ENCODE measurements at regions not wholly inside any gene's neighbourhood (a gene's known extent, or its start where the extent isn't known, plus 50 kb on each side); places are given as distances from the start of the nearest gene placed in this dataset.
"Not testable (repeated sequence)": the region's sequence is repeated elsewhere in the genome, so short reads cannot be mapped to it uniquely, and the experiment has no call there.

GRCh38 chr11:16503891-16504290 lies 147.5 kb upstream of the SOX6 start:
- not testable (repeated sequence) for ATAC-seq (ENCODE audit: low read depth in 2 of 2); H3K27ac Mint-ChIP-seq; H3K4me1 Mint-ChIP-seq; H3K4me3 Mint-ChIP-seq; H3K36me3 Mint-ChIP-seq; DNase-seq; H3K27me3 Mint-ChIP-seq
- peaks cover 13 to 45% (median 24%) of the 10 kb centered on the region in 7 donors for H3K9me3 Mint-ChIP-seq

GRCh38 chr11:16494918-16495691 lies 138.8 kb upstream of the SOX6 start:
- peaks cover 0 to 18% (median 10%) of the 10 kb centered on the region in 7 donors for H3K9me3 Mint-ChIP-seq
- H3K4me3 Mint-ChIP-seq, result no peak overlapping the region

GRCh38 chr11:16484434-16484833 lies 128.1 kb upstream of the SOX6 start:
- H3K9me3 Mint-ChIP-seq, result peaks cover 0 to 7% (median 0%) of the 10 kb centered on the region in 7 donors
- H3K36me3 Mint-ChIP-seq, result no peaks in the 10 kb centered on the region
- peak overlapping the region in 1 of 6 donors; percentile 33 for H3K27ac Mint-ChIP-seq
- DNase-seq (no peak), ATAC-seq (ENCODE audit: low read depth in 2 of 2) (no peak)
- no peak overlapping the region for H3K4me3 Mint-ChIP-seq
- H3K27me3 Mint-ChIP-seq, result no peaks in the 10 kb centered on the region
- no peaks in the 10 kb centered on the region for H3K4me1 Mint-ChIP-seq

More at GRCh38 chr11:16494918-16495691, 138.8 kb upstream of the SOX6 start:
- Mint-ChIP-seq H3K36me3 (no peaks in the 10 kb centered on the region), H3K27me3 (no peaks in the 10 kb centered on the region), H3K27ac (no peak overlapping the region), H3K4me1 (no peaks in the 10 kb centered on the region)
- ATAC-seq (ENCODE audit: low read depth in 2 of 2), result no peak
- no peak for DNase-seq

- no peaks in the 10 kb centered on the region for H3K4me1 Mint-ChIP-seq
- no peak overlapping the region for H3K27ac Mint-ChIP-seq
- no peaks in the 10 kb centered on the region for H3K36me3 Mint-ChIP-seq
- H3K27me3 Mint-ChIP-seq, result no peaks in the 10 kb centered on the region
- no peaks in the 10 kb centered on the region for H3K9me3 Mint-ChIP-seq
- no peak overlapping the region for H3K4me3 Mint-ChIP-seq
- no peak for ATAC-seq (ENCODE audit: low read depth in 2 of 2)
- no peak for DNase-seq
Measured at GRCh38 chr11:16474659-16475058, 118.3 kb upstream of the SOX6 start.

GRCh38 chr11:16469968-16470367 lies 113.6 kb upstream of the SOX6 start:
- no peaks in the 10 kb centered on the region for H3K4me1 Mint-ChIP-seq
- no peak for ATAC-seq (ENCODE audit: low read depth in 2 of 2)
- no peaks in the 10 kb centered on the region for H3K36me3 Mint-ChIP-seq
- H3K27me3 Mint-ChIP-seq, result no peaks in the 10 kb centered on the region
- peaks cover 0 to 5% (median 3%) of the 10 kb centered on the region in 7 donors for H3K9me3 Mint-ChIP-seq
- no peak for DNase-seq
- no peak overlapping the region for H3K27ac Mint-ChIP-seq
- H3K4me3 Mint-ChIP-seq, result no peak overlapping the region

- no peak for ATAC-seq (ENCODE audit: low read depth in 2 of 2)
- no peak for DNase-seq
- Mint-ChIP-seq H3K4me3 (no peak overlapping the region), H3K4me1 (no peaks in the 10 kb centered on the region), H3K27me3 (no peaks in the 10 kb centered on the region), H3K27ac (no peak overlapping the region), H3K36me3 (no peaks in the 10 kb centered on the region), H3K9me3 (peaks cover 0 to 5% (median 3%) of the 10 kb centered on the region in 7 donors)
Measured at GRCh38 chr11:16468735-16469453, 112.5 kb upstream of the SOX6 start.

GRCh38 chr11:16460508-16460907 lies 104.2 kb upstream of the SOX6 start:
- DNase-seq, result no peak
- Mint-ChIP-seq H3K36me3 (no peaks in the 10 kb centered on the region), H3K4me1 (no peaks in the 10 kb centered on the region), H3K27me3 (no peaks in the 10 kb centered on the region), H3K9me3 (peaks cover 0 to 5% (median 0%) of the 10 kb centered on the region in 7 donors), H3K27ac (no peak overlapping the region), H3K4me3 (no peak overlapping the region)
- ATAC-seq (ENCODE audit: low read depth in 2 of 2), result no peak

- ATAC-seq (ENCODE audit: low read depth in 2 of 2), result no peak
- H3K36me3 Mint-ChIP-seq, result no peaks in the 10 kb centered on the region
- no peak overlapping the region for H3K27ac Mint-ChIP-seq
- H3K4me1 Mint-ChIP-seq, result no peaks in the 10 kb centered on the region
- H3K4me3 Mint-ChIP-seq, result no peak overlapping the region
- DNase-seq, result no peak
- H3K9me3 Mint-ChIP-seq, result peaks cover 0 to 5% (median 0%) of the 10 kb centered on the region in 7 donors
- H3K27me3 Mint-ChIP-seq, result no peaks in the 10 kb centered on the region
Measured at GRCh38 chr11:16456366-16456765, 100.0 kb upstream of the SOX6 start.

- H3K36me3 Mint-ChIP-seq, result no peaks in the 10 kb centered on the region
- ATAC-seq (ENCODE audit: low read depth in 2 of 2) (no peak), DNase-seq (no peak)
- no peaks in the 10 kb centered on the region for H3K4me1 Mint-ChIP-seq
- H3K9me3 Mint-ChIP-seq, result peaks cover 0 to 5% (median 0%) of the 10 kb centered on the region in 7 donors
- no peaks in the 10 kb centered on the region for H3K27me3 Mint-ChIP-seq
- no peak overlapping the region for H3K4me3 Mint-ChIP-seq
- no peak overlapping the region for H3K27ac Mint-ChIP-seq
Measured at GRCh38 chr11:16454289-16454863, 98.0 kb upstream of the SOX6 start.

GRCh38 chr11:16448123-16448717 lies 91.9 kb upstream of the SOX6 start:
- DNase-seq (no peak), ATAC-seq (ENCODE audit: low read depth in 2 of 2) (no peak)
- Mint-ChIP-seq H3K4me1 (no peaks in the 10 kb centered on the region), H3K27me3 (no peaks in the 10 kb centered on the region), H3K4me3 (no peak overlapping the region), H3K9me3 (peaks cover 0 to 1% (median 0%) of the 10 kb centered on the region in 7 donors), H3K27ac (no peak overlapping the region), H3K36me3 (no peaks in the 10 kb centered on the region)

GRCh38 chr11:16441461-16441860 lies 85.1 kb upstream of the SOX6 start:
- DNase-seq (no peak), ATAC-seq (ENCODE audit: low read depth in 2 of 2) (no peak)
- no peak overlapping the region for H3K4me3 Mint-ChIP-seq
- H3K36me3 Mint-ChIP-seq, result no peaks in the 10 kb centered on the region
- H3K27me3 Mint-ChIP-seq, result no peaks in the 10 kb centered on the region
- H3K4me1 Mint-ChIP-seq, result no peaks in the 10 kb centered on the region
- H3K27ac Mint-ChIP-seq, result no peak overlapping the region
- H3K9me3 Mint-ChIP-seq, result peaks cover 0 to 1% (median 0%) of the 10 kb centered on the region in 7 donors

GRCh38 chr11:16440136-16440535 lies 83.8 kb upstream of the SOX6 start:
- Mint-ChIP-seq H3K36me3 (no peaks in the 10 kb centered on the region), H3K27ac (no peak overlapping the region), H3K27me3 (peaks cover 0 to 6% (median 0%) of the 10 kb centered on the region in 3 donors), H3K9me3 (no peaks in the 10 kb centered on the region), H3K4me3 (no peak overlapping the region), H3K4me1 (no peaks in the 10 kb centered on the region)
- ATAC-seq (ENCODE audit: low read depth in 2 of 2) (no peak), DNase-seq (no peak)

- peaks cover 3 to 9% (median 7%) of the 10 kb centered on the region in 7 donors for H3K9me3 Mint-ChIP-seq
- ATAC-seq (ENCODE audit: low read depth in 2 of 2), result no peak
- H3K4me1 Mint-ChIP-seq, result no peaks in the 10 kb centered on the region
- no peaks in the 10 kb centered on the region for H3K36me3 Mint-ChIP-seq
- no peak overlapping the region for H3K4me3 Mint-ChIP-seq
- DNase-seq, result no peak
- no peak overlapping the region for H3K27ac Mint-ChIP-seq
- H3K27me3 Mint-ChIP-seq, result peaks cover 0 to 6% (median 0%) of the 10 kb centered on the region in 3 donors
Measured at GRCh38 chr11:16434036-16434435, 77.7 kb upstream of the SOX6 start.
